ENCODE measurements at regions not wholly inside any gene's neighbourhood (a gene's known extent, or its start where the extent isn't known, plus 50 kb on each side); places are given as distances from the start of the nearest gene placed in this dataset.
"Not testable (repeated sequence)": the region's sequence is repeated elsewhere in the genome, so short reads cannot be mapped to it uniquely, and the experiment has no call there.

GRCh38 chr2:146696787-146697186 is 1148.0 kb upstream of the ACVR2A start:
- 73 to 91% (median 90%) methylated on average over 2 of the region's 3 CpGs for WGBS, 3 donors
- not testable (repeated sequence) for H3K27ac ChIP-seq (ENCODE audit: low read depth, low read length)

GRCh38 chr2:146681991-146682390 is 1162.8 kb upstream of the ACVR2A start:
- H3K27ac ChIP-seq (ENCODE audit: low read depth, low read length) = no peak overlapping the region
- WGBS, 3 donors = 75 to 92% (median 79%) methylated on average over 1 of the region's 1 CpG

GRCh38 chr2:146678516-146678915 is 1166.3 kb upstream of the ACVR2A start:
- no peak overlapping the region for H3K27ac ChIP-seq (ENCODE audit: low read depth, low read length)
- 85 to 89% (median 87%) methylated on average over 5 of the region's 5 CpGs for WGBS, 3 donors

GRCh38 chr2:146677280-146677679 is 1167.5 kb upstream of the ACVR2A start:
- no peak overlapping the region for H3K27ac ChIP-seq (ENCODE audit: low read depth, low read length)

GRCh38 chr2:146669735-146670134 is 1175.1 kb upstream of the ACVR2A start:
- H3K27ac ChIP-seq (ENCODE audit: low read depth, low read length) = no peak overlapping the region
- WGBS, 3 donors = 73 to 86% (median 83%) methylated on average over 3 of the region's 3 CpGs

GRCh38 chr2:146666340-146666739 is 1178.5 kb upstream of the ACVR2A start:
- 78 to 83% (median 80%) methylated on average over 1 of the region's 1 CpG for WGBS, 3 donors
- H3K27ac ChIP-seq (ENCODE audit: low read depth, low read length) = no peak overlapping the region

GRCh38 chr2:146665800-146666199 is 1179.0 kb upstream of the ACVR2A start:
- H3K27ac ChIP-seq (ENCODE audit: low read depth, low read length) = no peak overlapping the region

- H3K27ac ChIP-seq (ENCODE audit: low read depth, low read length) = no peak overlapping the region
Observed at GRCh38 chr2:146661473-146662096, 1183.2 kb upstream of the ACVR2A start.

- H3K27ac ChIP-seq (ENCODE audit: low read depth, low read length) = no peak overlapping the region
- 75 to 90% (median 87%) methylated on average over 1 of the region's 1 CpG for WGBS, 3 donors
Observed at GRCh38 chr2:146659976-146660375, 1184.9 kb upstream of the ACVR2A start.

GRCh38 chr2:146652311-146652710 is 1192.5 kb upstream of the ACVR2A start:
- WGBS, 3 donors = 59 to 77% (median 75%) methylated on average over 2 of the region's 2 CpGs
- H3K27ac ChIP-seq (ENCODE audit: low read depth, low read length) = no peak overlapping the region

GRCh38 chr2:146651361-146651760 is 1193.5 kb upstream of the ACVR2A start:
- no peak overlapping the region for H3K27ac ChIP-seq (ENCODE audit: low read depth, low read length)
- 70 to 81% (median 76%) methylated on average over 3 of the region's 3 CpGs for WGBS, 3 donors

- H3K27ac ChIP-seq (ENCODE audit: low read depth, low read length) = no peak overlapping the region
- 57 to 77% (median 72%) methylated on average over 4 of the region's 4 CpGs for WGBS, 3 donors
Observed at GRCh38 chr2:146642066-146642465, 1202.8 kb upstream of the ACVR2A start.

GRCh38 chr2:146634230-146635097 is 1210.4 kb upstream of the ACVR2A start:
- no peak overlapping the region for H3K27ac ChIP-seq (ENCODE audit: low read depth, low read length)
- 62 to 71% (median 69%) methylated on average over 8 of the region's 8 CpGs for WGBS, 3 donors

- H3K27ac ChIP-seq (ENCODE audit: low read depth, low read length) = no peak overlapping the region
Observed at GRCh38 chr2:146633159-146633558, 1211.7 kb upstream of the ACVR2A start.

GRCh38 chr2:146632707-146633106 is 1212.1 kb upstream of the ACVR2A start:
- no peak overlapping the region for H3K27ac ChIP-seq (ENCODE audit: low read depth, low read length)
- WGBS, 3 donors = 85 to 92% (median 89%) methylated on average over 4 of the region's 4 CpGs

GRCh38 chr2:146624430-146625160 is 1220.2 kb upstream of the ACVR2A start:
- no peak overlapping the region for H3K27ac ChIP-seq (ENCODE audit: low read depth, low read length)
- 61 to 74% (median 70%) methylated on average over 3 of the region's 3 CpGs for WGBS, 3 donors

- 77 to 88% (median 81%) methylated on average over 3 of the region's 3 CpGs for WGBS, 3 donors
- H3K27ac ChIP-seq (ENCODE audit: low read depth, low read length) = no peak overlapping the region
Observed at GRCh38 chr2:146623771-146624170, 1221.1 kb upstream of the ACVR2A start.

- H3K27ac ChIP-seq (ENCODE audit: low read depth, low read length) = no peak overlapping the region
- 46 to 52% (median 48%) methylated on average over 1 of the region's 1 CpG for WGBS, 3 donors
Observed at GRCh38 chr2:146621656-146622055, 1223.2 kb upstream of the ACVR2A start.

GRCh38 chr2:146615778-146616177 is 1229.1 kb upstream of the ACVR2A start:
- WGBS, 3 donors = 68 to 77% (median 73%) methylated on average over 1 of the region's 1 CpG
- no peak overlapping the region for H3K27ac ChIP-seq (ENCODE audit: low read depth, low read length)

Data from adipose tissue (tissue), 3 donors.